Spleen (tissue), 11 donors: ENCODE measurements at regions not wholly inside any gene's neighbourhood (a gene's known extent, or its start where the extent isn't known, plus 50 kb on each side); places are given as distances from the start of the nearest gene placed in this dataset.

ENCODE experiments used
- DNase-seq: peaks from one replicate; pipeline ENCODE4 v3.0.0-alpha.2; 2020
- H3K27ac ChIP-seq, 8 donors: fragments of 200-600 bp; sonication (generic) in 7 of 8; 1 replicate in 4 of 8; 2 replicates in 4 of 8; pipeline versions ENCODE4 v1.5.0 to v1.8.0; 2016 to 2021; ENCODE audit warnings: inconsistent platforms in 4 of 8, mild to moderate bottlenecking in 4 of 8, moderate library complexity in 1 of 8
- H3K27me3 ChIP-seq, 7 donors: fragments of 200-600 bp; sonication (generic) in 6 of 7; replicated peaks in 1 of 7; 1 replicate in 4 of 7; 2 replicates in 3 of 7; pipeline versions ENCODE4 v1.5.0 to v1.8.0; 2016 to 2021; ENCODE audit warnings: inconsistent platforms in 3 of 7, mild to moderate bottlenecking in 1 of 7
- H3K36me3 ChIP-seq, 6 donors: fragments of 200-600 bp; sonication (generic) in 5 of 6; 1 replicate in 4 of 6; 2 replicates in 2 of 6; pipeline versions ENCODE4 v1.5.0 to v1.8.0; 2016 to 2021; ENCODE audit warnings: inconsistent platforms in 2 of 6
- H3K4me1 ChIP-seq, 6 donors: fragments of 200-600 bp; sonication (generic) in 5 of 6; 1 replicate in 3 of 6; 2 replicates in 3 of 6; pipeline versions ENCODE4 v1.5.0 to v1.8.0; 2016 to 2021; ENCODE audit warnings: inconsistent platforms in 3 of 6
- H3K4me3 ChIP-seq, 8 donors: fragments of 200-600 bp; sonication (generic) in 7 of 8; 1 replicate in 4 of 8; 2 replicates in 4 of 8; pipeline versions ENCODE4 v1.5.0 to v1.8.0; 2016 to 2021; ENCODE audit warnings: inconsistent platforms in 4 of 8, mild to moderate bottlenecking in 4 of 8, moderate library complexity in 2 of 8
- H3K9me3 ChIP-seq, 8 donors: fragments of 200-600 bp; sonication (generic) in 7 of 8; 1 replicate in 4 of 8; 2 replicates in 4 of 8; pipeline versions ENCODE4 v1.5.0 to v1.8.0; 2016 to 2021; ENCODE audit warnings: inconsistent platforms in 4 of 8
- POLR2A ChIP-seq, 3 donors: fragments of 450-650 bp; IDR thresholded peaks; one replicate each; pipeline ENCODE4 v1.5.1; 2017; ENCODE audit warnings: antibody characterized with exemption in 3 of 3, mild to moderate bottlenecking in 1 of 3
- POLR2AphosphoS5 ChIP-seq, 3 donors: sonication (generic); formaldehyde crosslinking; IDR thresholded peaks; one replicate each; pipeline ENCODE4 v1.5.1; 2017; ENCODE audit warnings: antibody characterized with exemption in 3 of 3
- WGBS, 5 donors: extraction: QIAGEN DNeasy Blood & Tissue Kit in 3 of 5; methylation state at CpG; one replicate each; pipeline versions ENCODE4 v1.1.5 to v1.1.7; 2013 to 2018; 5-methylcytosine and 5-hydroxymethylcytosine counted together
- intact Hi-C: fragments of 100-400 bp; cut with DNase I; formaldehyde crosslinking; loops from one replicate; pipeline ENCODE4 v1.15.0; 2023; ENCODE audit warnings: low total_unique reads
- TF ChIP-seq, protein P1 (sequence below), 11 experiments: fragments of 200-600 bp in 7 of 11; fragments of 450-650 bp in 4 of 11; sonication (generic) in 4 of 11; IDR thresholded peaks in 8 of 11; conservative IDR thresholded peaks in 3 of 11; 1 replicate in 7 of 11; 2 replicates in 4 of 11; pipeline versions ENCODE4 v1.4.0 to v1.8.0; 2016 to 2021; ENCODE audit warnings: antibody characterized with exemption in 11 of 11, inconsistent platforms in 4 of 11, mild to moderate bottlenecking in 1 of 11
- donor health status: healthy with polysubstance abuse.
- donor health status: DM: no; HTN: no; CAD: no; lungs with moderate emphysema.
- donor health status: DM: no; HTN: no; CAD: no.
- donor health status: Bipolar disorder and iron deficiency.
- donor health status: healthy.
- donor health status: DM: no; HTN: no; CAD: no.
- donor health status: DM: yes; HTN: yes; CAD: no.

DNA sequence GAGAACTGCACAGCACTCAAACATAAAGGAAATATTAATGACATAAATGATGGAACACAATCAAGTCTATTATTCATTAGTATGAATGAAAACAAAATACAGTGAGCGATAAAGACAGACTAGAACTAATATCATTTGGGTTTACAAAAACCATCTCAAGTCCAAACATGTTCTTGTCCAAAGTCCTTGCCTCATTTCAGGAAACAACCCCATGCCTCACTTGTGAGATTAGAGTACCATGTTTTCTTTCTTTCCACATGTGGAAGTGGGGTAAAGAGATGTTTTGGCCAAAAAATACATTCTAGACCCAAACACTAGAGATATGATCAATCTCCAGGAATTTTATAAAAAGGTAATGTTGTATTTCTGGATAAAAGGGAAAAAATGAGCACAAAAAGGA is 53.3 kb upstream of the NFE2L2 start:
- DNase-seq: no peak
- no peak overlapping the region for H3K27ac ChIP-seq
- no peaks in the 10 kb centered on the region for H3K4me1 ChIP-seq
- intact Hi-C loops: no loop called here
- no peaks in the 10 kb centered on the region for H3K27me3 ChIP-seq
- TF ChIP-seq POLR2A (IDR thresholded peaks at IDR 0.05) (no peak), POLR2AphosphoS5 (IDR thresholded peaks at IDR 0.05) (no peak)
- TF ChIP-seq, protein P1, sequence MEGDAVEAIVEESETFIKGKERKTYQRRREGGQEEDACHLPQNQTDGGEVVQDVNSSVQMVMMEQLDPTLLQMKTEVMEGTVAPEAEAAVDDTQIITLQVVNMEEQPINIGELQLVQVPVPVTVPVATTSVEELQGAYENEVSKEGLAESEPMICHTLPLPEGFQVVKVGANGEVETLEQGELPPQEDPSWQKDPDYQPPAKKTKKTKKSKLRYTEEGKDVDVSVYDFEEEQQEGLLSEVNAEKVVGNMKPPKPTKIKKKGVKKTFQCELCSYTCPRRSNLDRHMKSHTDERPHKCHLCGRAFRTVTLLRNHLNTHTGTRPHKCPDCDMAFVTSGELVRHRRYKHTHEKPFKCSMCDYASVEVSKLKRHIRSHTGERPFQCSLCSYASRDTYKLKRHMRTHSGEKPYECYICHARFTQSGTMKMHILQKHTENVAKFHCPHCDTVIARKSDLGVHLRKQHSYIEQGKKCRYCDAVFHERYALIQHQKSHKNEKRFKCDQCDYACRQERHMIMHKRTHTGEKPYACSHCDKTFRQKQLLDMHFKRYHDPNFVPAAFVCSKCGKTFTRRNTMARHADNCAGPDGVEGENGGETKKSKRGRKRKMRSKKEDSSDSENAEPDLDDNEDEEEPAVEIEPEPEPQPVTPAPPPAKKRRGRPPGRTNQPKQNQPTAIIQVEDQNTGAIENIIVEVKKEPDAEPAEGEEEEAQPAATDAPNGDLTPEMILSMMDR (IDR thresholded peaks at IDR 0.05 in 8 of 11, conservative IDR thresholded peaks at IDR 0.05 in 3 of 11): no peak
- H3K36me3 ChIP-seq: peaks cover 0 to 19% (median 7%) of the 10 kb centered on the region in 6 donors
- no peak overlapping the region for H3K4me3 ChIP-seq
- no peaks in the 10 kb centered on the region for H3K9me3 ChIP-seq
- 95 to 100% (median 97%) methylated on average over 1 of the region's 1 CpG for WGBS, 5 donors

DNA sequence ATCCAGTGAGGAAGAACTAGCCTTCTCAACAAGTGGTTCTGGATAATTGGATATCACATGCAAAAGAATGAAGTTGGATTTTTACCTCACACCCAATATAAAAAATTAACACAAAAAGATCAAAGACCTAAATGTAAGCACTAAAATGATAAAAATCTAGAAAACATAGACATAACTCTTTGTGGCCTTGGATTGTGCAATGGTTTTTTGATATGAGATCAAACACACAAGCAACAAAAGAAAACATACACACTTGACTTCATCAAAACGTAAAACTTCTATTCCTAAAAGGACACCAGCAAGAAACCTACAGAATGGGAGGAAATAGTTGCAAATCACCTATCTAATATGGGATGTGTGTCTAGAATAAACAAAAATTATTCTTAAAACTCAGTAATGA is 54.1 kb upstream of the NFE2L2 start:
- WGBS, 5 donors: 72 to 95% (median 91%) methylated on average over 1 of the region's 1 CpG
- H3K27me3 ChIP-seq: no peaks in the 10 kb centered on the region
- H3K4me1 ChIP-seq: no peaks in the 10 kb centered on the region
- TF ChIP-seq, protein P1 (IDR thresholded peaks at IDR 0.05 in 8 of 11, conservative IDR thresholded peaks at IDR 0.05 in 3 of 11): no peak
- no peak for TF ChIP-seq POLR2AphosphoS5 (IDR thresholded peaks at IDR 0.05)
- no peak for TF ChIP-seq POLR2A (IDR thresholded peaks at IDR 0.05)
- H3K4me3 ChIP-seq: no peak overlapping the region
- H3K27ac ChIP-seq: no peak overlapping the region
- intact Hi-C loops: no loop called here
- H3K36me3 ChIP-seq: peaks cover 0 to 23% (median 10%) of the 10 kb centered on the region in 6 donors
- no peaks in the 10 kb centered on the region for H3K9me3 ChIP-seq
- DNase-seq: no peak

DNA sequence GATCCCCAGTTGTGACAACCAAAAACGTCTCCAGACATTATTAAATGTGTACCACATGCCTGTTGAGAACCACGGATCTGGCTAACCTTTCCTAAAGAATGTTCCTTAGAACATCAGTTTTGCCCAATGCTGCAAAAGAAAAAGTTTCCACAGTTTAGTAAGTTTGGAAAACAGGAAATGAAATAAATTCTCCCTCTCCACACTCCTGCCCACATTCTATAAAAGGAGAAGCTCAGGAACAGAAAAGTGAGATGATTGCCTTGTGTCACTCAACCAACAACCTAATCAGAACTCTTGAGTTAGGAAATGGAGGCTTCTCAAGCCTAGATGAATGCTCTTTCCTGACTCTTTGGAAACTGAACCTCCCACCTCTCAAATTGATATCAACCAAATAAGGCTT is 56.1 kb upstream of the NFE2L2 start:
- no peak for DNase-seq
- WGBS, 5 donors: 76 to 92% (median 86%) methylated on average over 2 of the region's 2 CpGs
- Histone ChIP-seq H3K9me3 (no peaks in the 10 kb centered on the region), H3K4me3 (no peak overlapping the region), H3K27me3 (no peaks in the 10 kb centered on the region), H3K4me1 (no peaks in the 10 kb centered on the region), H3K27ac (no peak overlapping the region), H3K36me3 (peaks cover 0 to 23% (median 10%) of the 10 kb centered on the region in 6 donors)
- TF ChIP-seq, protein P1 (IDR thresholded peaks at IDR 0.05 in 8 of 11, conservative IDR thresholded peaks at IDR 0.05 in 3 of 11): no peak
- TF ChIP-seq POLR2A (IDR thresholded peaks at IDR 0.05) (no peak), POLR2AphosphoS5 (IDR thresholded peaks at IDR 0.05) (no peak)
- intact Hi-C loops: no loop called here

DNA sequence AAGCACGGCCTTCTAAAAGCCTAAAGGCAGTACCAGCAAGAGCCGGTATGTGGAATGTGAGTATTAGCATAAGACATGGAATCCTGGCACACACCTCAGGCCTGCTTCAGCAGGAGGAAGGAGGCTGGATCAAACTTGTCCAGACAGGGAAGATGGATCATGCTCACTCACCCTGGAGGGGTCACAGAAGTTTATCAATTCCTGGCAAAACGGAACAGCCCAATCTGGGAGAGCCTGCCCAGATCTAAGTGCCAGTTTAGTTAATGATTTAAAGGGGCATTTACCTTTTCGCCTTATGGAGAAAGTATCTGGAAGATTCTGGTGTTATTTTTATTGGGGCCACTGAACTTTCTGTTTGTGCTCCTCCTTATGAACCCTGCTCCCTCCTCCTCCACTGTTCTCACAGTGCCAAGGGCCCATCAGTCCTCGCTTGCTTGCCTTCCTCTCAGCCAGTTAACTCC is 58.3 kb upstream of the NFE2L2 start:
- H3K4me1 ChIP-seq: no peaks in the 10 kb centered on the region
- H3K9me3 ChIP-seq: no peaks in the 10 kb centered on the region
- no peak overlapping the region for H3K27ac ChIP-seq
- DNase-seq: no peak
- 89 to 97% (median 93%) methylated on average over 5 of the region's 5 CpGs for WGBS, 5 donors
- no peak for TF ChIP-seq POLR2A (IDR thresholded peaks at IDR 0.05)
- TF ChIP-seq, protein P1 (IDR thresholded peaks at IDR 0.05 in 8 of 11, conservative IDR thresholded peaks at IDR 0.05 in 3 of 11): no peak
- TF ChIP-seq POLR2AphosphoS5 (IDR thresholded peaks at IDR 0.05): no peak
- H3K36me3 ChIP-seq: peaks cover 0 to 19% (median 10%) of the 10 kb centered on the region in 6 donors
- no peak overlapping the region for H3K4me3 ChIP-seq
- intact Hi-C loops: no loop called here
- H3K27me3 ChIP-seq: no peaks in the 10 kb centered on the region
